ENCODE measurements at regions not wholly inside any gene's neighbourhood (a gene's known extent, or its start where the extent isn't known, plus 50 kb on each side); places are given as distances from the start of the nearest gene placed in this dataset.
"Not testable (repeated sequence)": the region's sequence is repeated elsewhere in the genome, so short reads cannot be mapped to it uniquely, and the experiment has no call there.

DNA sequence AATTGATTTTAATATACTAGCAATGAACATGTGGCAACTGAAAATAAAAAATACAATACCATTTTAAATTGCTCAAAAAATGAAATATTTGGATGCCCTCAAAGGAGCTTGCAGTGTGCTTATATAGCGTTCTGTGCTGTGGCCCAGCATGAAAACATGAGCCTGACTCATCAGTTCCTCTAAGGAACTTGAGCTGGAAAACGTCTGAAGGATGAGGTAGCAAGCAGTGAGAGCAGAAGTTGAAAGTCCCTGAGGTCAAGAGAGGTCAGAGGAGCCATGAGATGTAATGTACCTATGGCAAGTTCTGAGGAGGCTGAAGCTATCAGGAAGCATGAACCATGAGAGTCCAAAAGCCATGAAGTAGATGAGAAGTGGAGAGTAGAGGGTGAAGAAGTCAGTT lies 59.7 kb downstream of the HMGB3 start:
- no peak for DNase-seq (ENCODE audit: low read depth)

DNA sequence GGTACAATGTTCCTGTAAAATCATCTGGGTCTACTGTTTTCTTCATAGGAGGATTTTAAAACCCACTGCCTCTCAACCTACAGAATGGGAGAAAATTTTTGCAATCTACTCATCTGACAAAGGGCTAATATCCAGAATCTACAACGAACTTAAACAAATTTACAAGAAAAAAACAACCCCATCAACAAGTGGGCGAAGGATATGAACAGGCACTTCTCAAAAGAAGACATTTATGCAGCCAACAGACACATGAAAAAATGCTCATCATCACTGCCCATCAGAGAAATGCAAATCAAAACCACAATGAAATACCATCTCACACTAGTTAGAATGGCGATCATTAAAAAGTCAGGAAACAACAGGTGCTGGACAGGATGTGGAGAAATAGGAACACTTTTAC lies 83.2 kb downstream of the HMGB3 start:
- DNase-seq (ENCODE audit: low read depth), result not testable (repeated sequence)

DNA sequence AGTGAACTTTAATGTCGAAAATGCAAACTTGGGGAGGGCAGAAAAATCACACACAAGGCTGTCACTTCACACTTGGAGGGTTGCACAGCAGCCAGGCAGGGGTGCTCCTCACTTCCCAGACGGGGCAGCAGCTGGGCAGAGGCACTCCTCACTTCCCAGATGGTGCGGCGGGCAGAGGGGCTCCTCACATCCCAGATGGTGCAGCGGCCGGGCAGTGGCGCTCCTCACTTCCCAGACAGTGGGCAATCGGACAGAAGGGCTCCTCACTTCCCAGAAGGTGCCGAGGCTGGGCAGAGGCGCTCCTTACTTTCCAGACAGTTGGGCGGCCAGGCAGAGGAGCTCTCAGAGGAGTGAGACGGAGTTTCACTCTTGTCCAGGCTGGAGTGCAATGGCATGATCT lies 90.6 kb downstream of the HMGB3 start:
- no peak for DNase-seq (ENCODE audit: low read depth)

DNA sequence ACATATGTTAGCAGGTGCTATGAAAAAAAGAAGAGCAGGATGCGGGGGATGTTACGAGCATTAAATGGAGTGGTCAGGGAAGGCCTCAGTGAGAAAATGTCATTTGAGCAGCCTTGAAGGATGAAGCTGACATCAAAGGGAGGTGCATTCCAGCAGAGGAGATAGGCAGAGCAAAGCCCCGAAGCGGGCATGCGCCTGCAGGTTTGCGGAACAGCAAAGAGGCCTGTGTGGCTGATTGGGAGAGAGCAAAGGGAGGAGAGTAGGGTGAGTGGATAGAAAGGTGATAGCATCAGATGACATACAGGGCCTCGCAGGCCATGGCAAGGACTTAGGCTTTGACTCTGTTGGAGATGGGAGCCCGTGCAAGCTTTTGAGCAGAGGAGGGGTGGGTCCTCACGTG lies 95.4 kb upstream of the GPR50 start:
- no peak for DNase-seq (ENCODE audit: low read depth)

DNA sequence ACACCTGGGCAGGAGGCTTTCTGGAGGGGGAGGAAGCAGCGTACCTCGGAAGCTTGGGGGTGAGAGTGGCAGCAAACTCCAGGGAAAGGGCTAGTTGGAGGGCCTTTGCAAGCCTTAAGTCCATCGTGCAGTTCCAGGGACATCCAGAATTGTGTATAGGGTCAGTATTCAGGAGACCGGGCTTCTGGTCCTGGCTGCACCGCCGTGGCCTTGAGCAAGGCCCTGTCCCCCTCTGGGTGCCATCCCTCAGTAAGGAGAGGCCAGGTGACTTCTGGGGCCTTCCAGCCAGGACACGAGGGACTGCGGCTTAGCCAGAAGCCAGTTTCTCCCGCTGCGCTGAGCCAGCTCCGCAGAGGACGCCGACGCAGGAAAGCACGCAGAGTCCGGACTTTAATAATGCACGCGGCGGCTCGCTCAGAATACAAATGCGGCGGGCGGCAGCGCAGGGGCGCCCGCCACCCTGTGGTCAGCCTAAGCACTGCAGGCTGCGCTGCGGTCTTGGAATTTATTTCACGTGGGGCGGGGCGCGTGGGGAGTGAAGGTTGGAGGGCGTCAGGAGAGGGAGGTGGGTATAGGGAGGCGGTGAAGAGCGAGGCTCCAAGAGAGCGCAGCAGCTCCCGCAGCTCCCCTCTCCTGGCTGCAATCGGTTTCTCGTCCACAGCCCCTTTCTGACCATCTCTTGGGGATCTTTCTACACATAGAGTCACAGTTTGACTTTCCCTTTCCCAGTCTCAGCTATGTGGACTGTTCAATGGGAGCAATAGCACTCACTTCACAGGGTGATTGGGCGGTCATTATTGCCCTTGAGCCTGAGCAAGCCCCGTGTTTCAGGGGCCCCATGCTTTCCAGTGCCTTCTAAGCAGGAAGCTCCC lies 94.1 kb upstream of the GPR50 start:
- DNase-seq (ENCODE audit: low read depth), result peak; percentile 31

DNA sequence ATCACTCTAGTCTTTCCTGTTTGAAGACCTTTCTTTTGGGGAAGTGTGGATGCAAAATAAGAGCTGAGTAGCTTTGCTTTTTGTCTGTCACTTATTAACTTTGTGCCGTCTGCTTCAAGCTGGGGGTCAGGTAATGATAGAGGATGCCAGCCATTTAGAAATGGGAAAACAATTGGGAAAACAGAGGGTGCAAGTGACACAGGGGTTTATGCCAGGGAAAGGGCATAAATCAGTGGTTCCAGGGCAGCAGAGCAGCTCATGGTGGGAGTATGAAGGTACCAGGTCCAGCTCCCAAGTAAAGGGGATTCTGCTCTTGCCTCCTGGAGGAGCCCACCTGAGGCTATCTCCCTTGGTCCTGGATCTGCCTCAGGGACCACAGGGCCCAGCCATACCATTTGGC lies 91.9 kb upstream of the GPR50 start:
- no peak for DNase-seq (ENCODE audit: low read depth)

DNA sequence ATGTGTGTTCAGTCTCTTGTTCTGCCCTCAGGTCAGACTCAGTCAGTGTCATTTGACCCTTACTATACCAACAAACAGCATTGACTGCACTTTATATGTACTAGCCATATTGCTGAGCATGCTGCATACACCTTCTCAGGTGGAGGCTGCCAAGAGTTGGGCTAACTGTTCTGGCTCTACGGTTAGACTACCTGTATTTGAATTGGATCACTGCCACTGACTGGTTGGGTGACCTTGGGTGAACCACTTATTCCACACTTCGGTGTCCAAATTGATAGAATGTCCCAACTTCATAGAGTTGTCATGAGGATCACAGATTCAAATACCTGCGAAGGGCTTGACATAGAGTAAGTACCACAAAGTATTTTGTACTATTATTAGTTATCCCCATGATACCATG lies 91.2 kb upstream of the GPR50 start:
- no peak for DNase-seq (ENCODE audit: low read depth)

DNA sequence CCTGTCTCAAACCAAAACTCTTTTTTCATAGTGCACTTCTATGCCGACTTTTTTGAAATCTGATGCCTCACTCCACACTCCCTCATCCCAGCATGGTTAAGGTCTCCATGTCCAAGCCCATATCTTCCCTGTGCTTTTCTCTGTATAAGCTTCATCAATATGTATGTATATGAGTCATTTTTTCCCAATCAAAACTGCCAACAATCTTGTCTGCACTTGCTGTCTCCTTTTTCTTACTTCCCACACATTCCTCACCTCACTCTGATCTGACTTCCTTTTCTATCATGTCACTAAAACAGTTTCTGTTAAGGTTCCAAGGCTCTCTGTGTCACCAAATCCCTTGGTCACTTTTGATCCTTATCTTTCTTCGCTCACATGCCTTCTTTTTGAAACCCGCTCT lies 88.2 kb upstream of the GPR50 start:
- DNase-seq (ENCODE audit: low read depth), result no peak

DNA sequence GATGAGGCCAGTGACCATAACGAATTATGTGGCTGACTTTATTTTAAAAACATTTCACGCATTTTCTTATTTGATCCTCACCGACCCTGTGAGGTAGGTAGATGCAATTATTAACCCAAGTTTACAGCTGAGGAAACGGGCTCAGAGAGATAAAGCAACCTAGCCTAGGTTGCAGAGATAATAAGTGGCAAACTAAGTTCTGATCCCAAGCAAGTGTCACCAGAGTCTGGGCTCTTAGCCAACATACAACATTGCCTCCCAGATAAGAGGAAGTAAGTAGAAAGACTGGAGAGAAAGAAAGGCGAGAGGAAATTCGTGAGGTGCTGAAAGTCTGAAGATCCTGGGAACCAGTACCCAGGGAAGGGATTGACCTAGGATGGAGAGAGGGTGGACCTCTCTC lies 77.4 kb upstream of the GPR50 start:
- DNase-seq (ENCODE audit: low read depth), result no peak

DNA sequence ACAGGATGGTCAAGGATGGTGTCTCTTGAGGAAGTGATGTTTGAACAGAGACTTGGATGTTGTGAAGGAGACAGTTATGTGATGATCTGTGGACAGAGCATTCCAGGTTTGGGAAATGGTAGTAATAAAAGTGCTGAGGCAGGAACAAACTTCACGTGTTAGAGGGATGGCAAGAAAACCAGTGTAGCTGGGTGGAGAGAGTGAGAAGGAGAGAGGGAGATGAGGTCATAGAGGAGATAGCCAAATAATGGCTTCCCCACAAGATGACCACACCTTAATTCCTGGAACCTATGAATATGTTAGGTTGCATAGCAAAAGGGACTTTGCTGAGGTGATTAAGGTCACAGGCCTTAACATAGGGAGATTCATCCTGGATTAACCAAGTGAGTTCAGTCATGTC lies 75.6 kb upstream of the GPR50 start:
- DNase-seq (ENCODE audit: low read depth), result no peak

DNA sequence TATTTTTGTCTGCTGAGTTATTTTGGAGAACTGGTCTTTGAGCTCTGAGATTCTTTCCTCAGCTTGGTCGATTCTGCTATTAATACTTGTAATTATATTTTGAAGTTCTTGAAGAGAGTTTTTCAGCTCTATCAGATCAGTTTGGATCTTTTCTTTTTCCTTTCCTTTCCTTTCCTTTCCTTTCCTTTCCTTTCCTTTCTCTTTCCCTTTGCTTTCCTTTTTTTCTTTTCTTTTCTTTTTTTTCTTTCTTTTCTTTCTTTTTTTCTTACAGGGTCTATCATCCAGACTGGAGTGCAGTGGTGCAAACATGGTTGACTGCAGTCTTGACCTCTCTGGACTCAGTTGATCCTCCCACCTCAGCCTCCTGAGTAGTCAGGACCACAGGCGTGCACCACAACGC lies 63.2 kb upstream of the GPR50 start:
- DNase-seq (ENCODE audit: low read depth), result not testable (repeated sequence)

All from activated T-helper 9 cell treated with anti-CD3 and anti-CD28 coated beads, Interleukin-2, amount 50 U/mL, for 16 hours (primary cell).